ENCODE measurements at regions not wholly inside any gene's neighbourhood (a gene's known extent, or its start where the extent isn't known, plus 50 kb on each side); places are given as distances from the start of the nearest gene placed in this dataset.

- Histone ChIP-seq H3K23me2 (ENCODE audit: insufficient read length, low read depth, low read length, poor library complexity, severe bottlenecking) (no peaks in the 10 kb centered on the region), H3K9me3 (ENCODE audit: control insufficient read depth, low read depth, low read length) (no peaks in the 10 kb centered on the region), H4K91ac (ENCODE audit: insufficient read length, low read depth, low read length) (no peak overlapping the region)
Measured at GRCh38 chr20:4437131-4437530, 188.0 kb upstream of the ADRA1D start.

More at GRCh38 chr20:4437131-4437530, 188.0 kb upstream of the ADRA1D start:
- Histone ChIP-seq H3K9ac (ENCODE audit: extremely low read depth, insufficient read length, low read length) (no peak overlapping the region), H4K8ac (replicated peaks; ENCODE audit: insufficient read length, low read depth, low read length) (no peak overlapping the region), H3K79me1 (ENCODE audit: insufficient read depth, low read depth, low read length, poor library complexity, severe bottlenecking) (no peaks in the 10 kb centered on the region), H3K18ac (ENCODE audit: insufficient read length, low read depth, low read length) (no peak overlapping the region), H3K79me2 (ENCODE audit: insufficient read depth, low read length) (no peaks in the 10 kb centered on the region), H3K23ac (ENCODE audit: insufficient read length, low read depth, low read length) (no peak overlapping the region), H3K4me1 (ENCODE audit: insufficient read depth, low read length) (0 out of 2 replicates have a peak, but pooled peaks cover 3% of the 10 kb centered on the region), H2BK15ac (ENCODE audit: low read depth, low read length) (no peak overlapping the region), H4K5ac (ENCODE audit: insufficient read length, low read depth, low read length) (no peak overlapping the region), H2BK20ac (ENCODE audit: low read depth, low read length, poor library complexity, severe bottlenecking) (no peak overlapping the region), H3K27me3 (ENCODE audit: insufficient read depth, low read length) (no peaks in the 10 kb centered on the region), H2AK5ac (ENCODE audit: insufficient read length, low read length) (no peak overlapping the region), H3K4me2 (ENCODE audit: insufficient read depth, insufficient read length, low read length) (no peak overlapping the region), H2BK12ac (ENCODE audit: insufficient read length, low read depth, low read length) (no peak overlapping the region), H3K4ac (ENCODE audit: low read depth, low read length) (no peak overlapping the region), H2AFZ (ENCODE audit: low read length) (no peak overlapping the region), H3K14ac (ENCODE audit: insufficient read depth, low read length) (no peak overlapping the region), H2BK5ac (ENCODE audit: insufficient read length, low read length) (no peak overlapping the region), H2BK120ac (ENCODE audit: low read depth, low read length, poor library complexity, severe bottlenecking) (no peak overlapping the region), H3K56ac (ENCODE audit: insufficient read length, low read depth, low read length) (no peak overlapping the region), H3K27ac (ENCODE audit: insufficient read length, low read depth, low read length) (no peak overlapping the region), H3T11ph (ENCODE audit: low read length) (no peak overlapping the region), H4K20me1 (ENCODE audit: control insufficient read depth, insufficient read depth, insufficient read length) (peaks cover 2% of the 10 kb centered on the region)
- no peaks in the 10 kb centered on the region for H3K4me1 Mint-ChIP-seq
- no peak overlapping the region for H3K27ac Mint-ChIP-seq
- no peaks in the 10 kb centered on the region for H3K27me3 Mint-ChIP-seq (ENCODE audit: low read depth)
- no peaks in the 10 kb centered on the region for H3K9me3 Mint-ChIP-seq
- no peaks in the 10 kb centered on the region for H3K36me3 Mint-ChIP-seq (ENCODE audit: insufficient read depth in 1 of 3, low read depth in 3 of 3)
- WGBS (ENCODE audit: extremely low coverage, insufficient read length, low lambda C conversion rate): no CpG with 5 or more reads among the region's 1 CpG
- no peak for DNase-seq
- TF ChIP-seq CTCF (conservative IDR thresholded peaks at IDR 0.05): no peak
- no peak overlapping the region for H3K4me3 Mint-ChIP-seq

Measured in H9 (cell line).